CD14-positive monocyte (primary cell): ENCODE measurements at regions not wholly inside any gene's neighbourhood (a gene's known extent, or its start where the extent isn't known, plus 50 kb on each side); places are given as distances from the start of the nearest gene placed in this dataset.
"Not testable (repeated sequence)": the region's sequence is repeated elsewhere in the genome, so short reads cannot be mapped to it uniquely, and the experiment has no call there.

Experiments used
- DNase-seq, 3 donors: peaks; one replicate each; pipeline ENCODE4 v3.0.0-alpha.2; 2011 to 2022
- H2AFZ ChIP-seq: 2 replicates; pipeline ENCODE4 v1.6.0; 2012; ENCODE audit warnings: mild to moderate bottlenecking, low read depth, low read length, inconsistent platforms; ENCODE audit not compliant: insufficient read depth, poor library complexity, severe bottlenecking
- H3K27ac ChIP-seq, 2 donors: 1 replicate in 1 of 2; 2 replicates in 1 of 2; pipeline ENCODE4 v1.5.1; 2012 to 2013; ENCODE audit warnings: low read length in 2 of 2, control low read depth in 1 of 2, inconsistent platforms in 1 of 2, low read depth in 1 of 2, mild to moderate bottlenecking in 1 of 2
- H3K27me3 ChIP-seq, 2 donors: one replicate each; pipeline versions ENCODE4 v1.6.0 to v1.6.1; 2011 to 2013; ENCODE audit warnings: low read length in 2 of 2; ENCODE audit not compliant: control insufficient read depth in 2 of 2, insufficient read depth in 2 of 2
- H3K36me3 ChIP-seq, 2 donors: replicated peaks in 1 of 2; 1 replicate in 1 of 2; 2 replicates in 1 of 2; pipeline versions ENCODE4 v1.5.1 to v1.6.1; 2012 to 2013; ENCODE audit warnings: low read length in 2 of 2, control low read depth in 1 of 2, inconsistent platforms in 1 of 2, mild to moderate bottlenecking in 1 of 2; ENCODE audit not compliant: insufficient read depth in 2 of 2, control insufficient read depth in 1 of 2
- H3K4me1 ChIP-seq, 2 donors: 1 replicate in 1 of 2; 2 replicates in 1 of 2; pipeline versions ENCODE4 v1.5.1 to v1.6.1; 2012 to 2013; ENCODE audit warnings: low read length in 2 of 2, control low read depth in 1 of 2, inconsistent platforms in 1 of 2, mild to moderate bottlenecking in 1 of 2, moderate library complexity in 1 of 2; ENCODE audit not compliant: insufficient read depth in 2 of 2, control insufficient read depth in 1 of 2
- H3K4me2 ChIP-seq: replicated peaks from 2 replicates; pipeline ENCODE3; 2012; ENCODE audit warnings: low read length, moderate library complexity, mild to moderate bottlenecking; ENCODE audit not compliant: poor library complexity, severe bottlenecking; ENCODE audit errors: extremely low read depth
- H3K4me3 ChIP-seq, 3 experiments: fragments of 200-600 bp in 1 of 3; sonication (generic) in 1 of 3; replicated peaks in 1 of 3; 1 replicate in 2 of 3; 2 replicates in 1 of 3; pipeline ENCODE4 v1.5.1; 2011 to 2013; ENCODE audit warnings: low read length in 3 of 3, mild to moderate bottlenecking in 3 of 3, control low read depth in 2 of 3, low read depth in 2 of 3, inconsistent platforms in 1 of 3, moderate library complexity in 1 of 3
- H3K79me2 ChIP-seq: 2 replicates; pipeline ENCODE4 v1.6.0; 2012; ENCODE audit warnings: mild to moderate bottlenecking, control low read depth, inconsistent platforms, low read length, moderate library complexity; ENCODE audit not compliant: insufficient read depth
- H3K9ac ChIP-seq: 2 replicates; pipeline ENCODE4 v1.6.0; 2017; ENCODE audit warnings: low read length, mild to moderate bottlenecking; ENCODE audit not compliant: insufficient read depth, poor library complexity, severe bottlenecking
- H3K9me3 ChIP-seq, 2 donors: replicated peaks in 1 of 2; 1 replicate in 1 of 2; 2 replicates in 1 of 2; pipeline versions ENCODE4 v1.5.1 to v1.6.1; 2012 to 2013; ENCODE audit warnings: low read length in 2 of 2, control low read depth in 1 of 2; ENCODE audit not compliant: control insufficient read depth in 1 of 2, insufficient read depth in 1 of 2
- H4K20me1 ChIP-seq: 2 replicates; pipeline ENCODE4 v1.6.0; 2012; ENCODE audit warnings: mild to moderate bottlenecking, low read length, control low read depth, moderate library complexity; ENCODE audit not compliant: insufficient read depth
- H3K27ac Mint-ChIP-seq, 7 donors: one replicate each; pipeline ENCODE4 v1.8.0; 2020; ENCODE audit warnings: mild to moderate bottlenecking in 7 of 7, mixed read lengths in 7 of 7, moderate library complexity in 6 of 7, inconsistent platforms in 2 of 7
- H3K27me3 Mint-ChIP-seq, 3 donors: one replicate each; pipeline ENCODE4 v1.8.0; 2021 to 2022; ENCODE audit warnings: low read depth in 3 of 3, mild to moderate bottlenecking in 3 of 3, mixed read lengths in 3 of 3, moderate library complexity in 3 of 3, inconsistent platforms in 1 of 3
- H3K36me3 Mint-ChIP-seq, 2 donors: one replicate each; pipeline ENCODE4 v1.8.0; 2020; ENCODE audit warnings: mixed read lengths in 2 of 2, inconsistent platforms in 1 of 2, mild to moderate bottlenecking in 1 of 2
- H3K4me1 Mint-ChIP-seq: one replicate; pipeline ENCODE4 v1.8.0; 2020; ENCODE audit warnings: mild to moderate bottlenecking, mixed read lengths
- H3K4me3 Mint-ChIP-seq, 2 donors: one replicate each; pipeline ENCODE4 v1.8.0; 2020; ENCODE audit warnings: mild to moderate bottlenecking in 2 of 2, mixed read lengths in 2 of 2, moderate library complexity in 1 of 2
- H3K9me3 Mint-ChIP-seq, 7 donors: one replicate each; pipeline ENCODE4 v1.8.0; 2020 to 2022; ENCODE audit warnings: mixed read lengths in 7 of 7, mild to moderate bottlenecking in 6 of 7, moderate library complexity in 6 of 7, inconsistent platforms in 2 of 7
- CTCF ChIP-seq: fragments of 200-600 bp; IDR thresholded peaks from one replicate; pipeline ENCODE4 v1.8.0; 2022; ENCODE audit warnings: antibody characterized with exemption, mild to moderate bottlenecking
- WGBS: methylation state at CpG from one replicate; pipeline ENCODE4 v1.1.5; 2013; ENCODE audit warnings: missing lambda C conversion rate; ENCODE audit not compliant: insufficient coverage; 5-methylcytosine and 5-hydroxymethylcytosine counted together
- intact Hi-C, 2 donors: fragments of 100-400 bp; cut with micrococcal nuclease; formaldehyde crosslinking; loops; one replicate each; pipeline versions ENCODE4 v1.15.0 to v1.15.1; 2023

- Histone ChIP-seq H3K36me3 (no peaks in the 10 kb centered on the region), H3K27ac (no peak overlapping the region), H3K4me1 (no peaks in the 10 kb centered on the region), H3K9ac (no peak overlapping the region), H4K20me1 (no peaks in the 10 kb centered on the region), H3K79me2 (no peaks in the 10 kb centered on the region), H3K4me3 (no peak overlapping the region), H3K9me3 (no peaks in the 10 kb centered on the region), H2AFZ (no peak overlapping the region), H3K27me3 (no peaks in the 10 kb centered on the region), H3K4me2 (no peak overlapping the region)
- H3K27ac Mint-ChIP-seq = no peak overlapping the region
- H3K4me1 Mint-ChIP-seq = no peaks in the 10 kb centered on the region
- no peaks in the 10 kb centered on the region for H3K36me3 Mint-ChIP-seq
- H3K27me3 Mint-ChIP-seq = peaks cover 2 to 8% (median 3%) of the 10 kb centered on the region in 3 donors
- DNase-seq = no peak
- 100% methylated on average over 2 of the region's 2 CpGs for WGBS
- TF ChIP-seq CTCF = no peak
- intact Hi-C loops = no loop called here
- H3K4me3 Mint-ChIP-seq = no peak overlapping the region
- peaks cover 0 to 5% (median 3%) of the 10 kb centered on the region in 7 donors for H3K9me3 Mint-ChIP-seq
Measured at GRCh38 chr4:94141001-94141400, 66.7 kb upstream of the SMARCAD1 start.

DNA sequence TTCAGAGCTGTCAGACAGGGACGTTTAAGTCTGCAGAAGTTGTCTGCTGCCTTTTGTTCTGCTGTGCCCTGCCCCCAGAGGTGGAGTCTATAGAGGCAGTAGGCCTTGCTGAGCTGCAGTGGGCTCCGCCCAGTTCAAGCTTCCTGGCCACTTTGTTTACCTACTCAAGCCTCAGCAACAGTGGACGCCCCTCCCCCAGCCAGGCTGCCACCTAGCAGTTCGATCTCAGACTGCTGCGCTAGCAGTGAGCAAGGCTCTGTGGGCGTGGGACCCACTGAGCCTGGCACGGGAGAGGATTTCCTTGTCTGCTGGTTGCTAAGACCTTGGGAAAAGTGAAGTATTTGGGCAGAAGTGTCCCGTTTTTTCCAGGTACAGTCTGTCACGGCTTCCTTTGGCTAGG is 59.6 kb upstream of the SMARCAD1 start:
- H3K9me3 Mint-ChIP-seq, H2AFZ ChIP-seq, H3K9me3 ChIP-seq, H3K4me2 ChIP-seq, H4K20me1 ChIP-seq, H3K4me1 ChIP-seq, H3K36me3 ChIP-seq, H3K4me3 Mint-ChIP-seq, DNase-seq, H3K27ac Mint-ChIP-seq, H3K4me1 Mint-ChIP-seq, H3K79me2 ChIP-seq, H3K27ac ChIP-seq, H3K9ac ChIP-seq, H3K27me3 ChIP-seq, H3K36me3 Mint-ChIP-seq, intact Hi-C loops, H3K4me3 ChIP-seq, H3K27me3 Mint-ChIP-seq: not testable (repeated sequence)
- no CpG with 5 or more reads among the region's 9 CpGs for WGBS
